ENCODE measurements at regions not wholly inside any gene's neighbourhood (a gene's known extent, or its start where the extent isn't known, plus 50 kb on each side); places are given as distances from the start of the nearest gene placed in this dataset.

DNA sequence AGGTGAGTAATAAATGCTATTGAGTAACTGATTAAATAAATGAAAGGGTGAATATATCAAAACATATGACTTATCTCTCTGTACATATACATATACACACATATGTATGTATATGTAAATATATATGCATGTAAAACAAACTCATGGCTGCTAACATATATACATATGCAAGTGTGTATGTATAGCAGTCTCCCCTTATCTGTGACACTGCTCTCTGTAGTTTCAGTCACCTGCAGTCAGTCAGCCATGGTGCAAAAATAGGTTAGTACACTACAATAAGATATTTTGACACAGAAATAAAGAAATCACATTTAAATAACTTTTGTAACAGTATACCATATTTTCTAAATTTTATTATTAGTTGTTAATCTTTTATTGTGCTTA is 467.4 kb downstream of the EPHA5 start:
- Histone ChIP-seq H3K27ac (no peak overlapping the region), H3K36me3 (no peaks in the 10 kb centered on the region), H3K4me1 (no peaks in the 10 kb centered on the region), H3K4me3 (no peak overlapping the region), H3K27me3 (no peaks in the 10 kb centered on the region), H3K9me3 (no peaks in the 10 kb centered on the region)
- TF ChIP-seq, protein P1, sequence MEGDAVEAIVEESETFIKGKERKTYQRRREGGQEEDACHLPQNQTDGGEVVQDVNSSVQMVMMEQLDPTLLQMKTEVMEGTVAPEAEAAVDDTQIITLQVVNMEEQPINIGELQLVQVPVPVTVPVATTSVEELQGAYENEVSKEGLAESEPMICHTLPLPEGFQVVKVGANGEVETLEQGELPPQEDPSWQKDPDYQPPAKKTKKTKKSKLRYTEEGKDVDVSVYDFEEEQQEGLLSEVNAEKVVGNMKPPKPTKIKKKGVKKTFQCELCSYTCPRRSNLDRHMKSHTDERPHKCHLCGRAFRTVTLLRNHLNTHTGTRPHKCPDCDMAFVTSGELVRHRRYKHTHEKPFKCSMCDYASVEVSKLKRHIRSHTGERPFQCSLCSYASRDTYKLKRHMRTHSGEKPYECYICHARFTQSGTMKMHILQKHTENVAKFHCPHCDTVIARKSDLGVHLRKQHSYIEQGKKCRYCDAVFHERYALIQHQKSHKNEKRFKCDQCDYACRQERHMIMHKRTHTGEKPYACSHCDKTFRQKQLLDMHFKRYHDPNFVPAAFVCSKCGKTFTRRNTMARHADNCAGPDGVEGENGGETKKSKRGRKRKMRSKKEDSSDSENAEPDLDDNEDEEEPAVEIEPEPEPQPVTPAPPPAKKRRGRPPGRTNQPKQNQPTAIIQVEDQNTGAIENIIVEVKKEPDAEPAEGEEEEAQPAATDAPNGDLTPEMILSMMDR (IDR thresholded peaks at IDR 0.05) = no peak
- DNase-seq (ENCODE audit: low spot score in 2 of 2) = no peak
- intact Hi-C loops (cut with DNase I) = no loop called here

DNA sequence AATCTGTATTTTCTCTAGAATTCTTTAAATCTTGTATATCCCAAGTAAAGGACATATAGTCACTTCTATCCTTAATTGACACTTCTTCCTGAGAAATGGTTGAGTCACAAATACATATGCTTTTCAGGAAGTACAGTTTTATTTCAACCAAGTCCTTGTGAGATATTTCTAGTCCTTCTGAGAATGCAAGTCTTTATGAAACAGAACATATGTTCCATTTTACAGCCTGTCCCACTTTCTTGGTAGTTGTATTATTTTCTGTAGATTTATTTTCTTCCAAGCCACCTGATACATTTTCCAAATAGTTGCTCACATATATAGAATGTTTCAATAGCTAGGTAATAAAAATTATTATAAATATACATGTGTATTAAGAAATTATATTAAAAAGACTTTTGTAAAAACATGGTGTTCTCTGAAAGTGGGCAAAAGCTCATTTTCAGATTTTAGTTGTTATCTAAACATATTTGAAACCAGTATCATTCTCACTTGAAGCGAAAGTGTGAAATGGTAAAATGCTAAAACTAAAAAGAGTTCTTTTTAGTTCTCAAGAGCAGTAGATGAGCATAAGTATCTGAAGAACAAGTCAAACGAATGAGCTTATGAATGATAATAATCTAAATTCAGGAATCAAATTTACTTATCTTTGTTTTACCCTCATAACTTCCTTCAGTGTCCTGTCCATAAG is 468.0 kb downstream of the EPHA5 start:
- TF ChIP-seq, protein P1 (IDR thresholded peaks at IDR 0.05) = no peak
- intact Hi-C loops (cut with DNase I) = no loop called here

DNA sequence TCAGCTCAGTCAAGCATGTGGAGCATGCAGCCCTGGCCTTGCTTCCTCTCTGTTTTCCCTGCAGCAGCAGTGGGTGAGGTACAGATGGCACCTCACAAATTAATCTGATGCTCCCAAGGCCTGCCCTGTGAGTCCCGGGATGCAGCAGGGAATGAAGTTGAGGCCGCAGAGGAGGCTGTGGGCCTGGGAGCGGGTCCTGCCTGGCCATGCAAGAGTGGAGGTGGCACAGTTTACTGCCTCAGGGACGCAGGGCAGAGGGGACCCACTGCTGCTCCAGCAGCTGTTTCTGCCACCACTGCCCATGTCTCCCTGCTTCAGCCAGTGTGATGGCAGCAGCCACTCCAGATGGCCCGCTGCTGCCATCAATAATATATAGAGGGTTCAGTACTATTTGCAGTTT is 474.6 kb downstream of the EPHA5 start:
- no peak overlapping the region for H3K4me3 ChIP-seq
- no peak overlapping the region for H3K27ac ChIP-seq
- H3K9me3 ChIP-seq = no peaks in the 10 kb centered on the region
- H3K27me3 ChIP-seq = no peaks in the 10 kb centered on the region
- intact Hi-C loops (cut with DNase I) = no loop called here
- H3K36me3 ChIP-seq = no peaks in the 10 kb centered on the region
- H3K4me1 ChIP-seq = no peaks in the 10 kb centered on the region
- no peak for DNase-seq (ENCODE audit: low spot score in 2 of 2)
- TF ChIP-seq, protein P1 (IDR thresholded peaks at IDR 0.05) = no peak

More for the DNA sequence above, 468.0 kb downstream of the EPHA5 start:
- Histone ChIP-seq H3K27me3 (no peaks in the 10 kb centered on the region), H3K4me1 (no peaks in the 10 kb centered on the region), H3K27ac (no peak overlapping the region), H3K36me3 (no peaks in the 10 kb centered on the region), H3K4me3 (no peak overlapping the region), H3K9me3 (no peaks in the 10 kb centered on the region)
- no peak for DNase-seq (ENCODE audit: low spot score in 2 of 2)

DNA sequence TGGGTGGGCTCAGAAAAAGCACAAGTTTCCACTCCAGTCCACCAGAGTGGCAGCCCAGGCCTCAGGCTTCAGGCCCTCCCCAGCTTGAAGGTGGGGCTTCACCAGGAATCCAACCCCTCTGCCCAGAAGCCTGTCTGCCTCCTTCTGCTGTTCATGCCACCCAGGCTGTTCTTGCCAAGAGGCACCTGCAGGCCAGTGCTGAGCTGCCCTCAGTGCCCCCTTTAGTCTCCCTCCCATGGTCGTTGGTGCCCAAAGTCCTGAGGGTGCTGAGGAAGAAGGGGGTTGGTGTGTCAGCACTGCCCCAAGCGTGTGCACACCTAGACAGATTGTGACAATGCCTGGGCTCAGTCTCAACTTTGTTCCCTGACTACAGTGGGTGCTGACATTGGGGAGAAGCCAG is 475.3 kb downstream of the EPHA5 start:
- TF ChIP-seq, protein P1 (IDR thresholded peaks at IDR 0.05) = no peak
- intact Hi-C loops (cut with DNase I) = no loop called here
- no peaks in the 10 kb centered on the region for H3K27me3 ChIP-seq
- no peak for DNase-seq (ENCODE audit: low spot score in 2 of 2)
- no peak overlapping the region for H3K4me3 ChIP-seq
- no peaks in the 10 kb centered on the region for H3K9me3 ChIP-seq
- H3K36me3 ChIP-seq = no peaks in the 10 kb centered on the region
- no peak overlapping the region for H3K27ac ChIP-seq
- H3K4me1 ChIP-seq = no peaks in the 10 kb centered on the region

DNA sequence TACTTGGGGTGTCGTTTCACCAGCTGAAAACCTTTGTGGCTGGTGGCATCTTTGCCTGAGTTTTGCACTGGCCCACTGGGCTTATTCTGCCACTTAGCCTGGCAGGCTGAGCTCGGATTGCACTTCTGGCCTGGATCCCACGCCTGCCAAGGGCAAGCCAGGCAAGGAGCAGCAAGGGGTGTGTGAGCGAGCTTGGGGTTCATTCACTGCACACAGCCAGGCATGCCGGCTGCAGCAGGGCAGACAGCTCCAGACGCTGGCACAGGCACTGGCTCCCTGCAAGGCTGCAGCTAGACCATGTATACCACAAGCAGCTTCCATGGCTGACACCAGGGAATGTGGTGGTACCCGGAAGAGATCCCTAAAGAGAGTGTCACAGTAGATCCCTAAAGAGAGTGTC is 476.3 kb downstream of the EPHA5 start:
- Histone ChIP-seq H3K36me3 (no peaks in the 10 kb centered on the region), H3K27ac (no peak overlapping the region), H3K27me3 (no peaks in the 10 kb centered on the region), H3K4me1 (no peaks in the 10 kb centered on the region), H3K4me3 (no peak overlapping the region), H3K9me3 (no peaks in the 10 kb centered on the region)
- intact Hi-C loops (cut with DNase I) = no loop called here
- TF ChIP-seq, protein P1 (IDR thresholded peaks at IDR 0.05) = no peak
- DNase-seq (ENCODE audit: low spot score in 2 of 2) = no peak

DNA sequence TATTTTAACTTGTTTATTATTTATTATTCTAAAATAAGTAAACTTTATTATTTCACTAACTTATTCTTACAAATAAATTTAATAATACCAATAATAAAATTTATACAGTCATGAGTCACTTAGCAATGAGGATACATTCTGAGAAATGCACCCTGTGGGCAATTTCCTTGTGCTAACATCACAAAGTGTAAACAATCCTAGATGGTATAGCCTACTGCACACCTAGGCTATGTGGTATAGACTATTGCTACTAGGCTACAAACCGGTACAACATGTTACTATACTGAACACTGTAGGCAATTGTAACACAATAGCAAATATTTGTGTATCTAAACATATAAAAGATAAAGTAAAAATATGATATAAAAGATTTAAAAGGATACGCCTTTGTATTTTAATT is 479.5 kb downstream of the EPHA5 start:
- no peaks in the 10 kb centered on the region for H3K36me3 ChIP-seq
- intact Hi-C loops (cut with DNase I) = no loop called here
- no peak for DNase-seq (ENCODE audit: low spot score in 2 of 2)
- H3K27me3 ChIP-seq = no peaks in the 10 kb centered on the region
- H3K27ac ChIP-seq = no peak overlapping the region
- H3K4me1 ChIP-seq = no peaks in the 10 kb centered on the region
- TF ChIP-seq, protein P1 (IDR thresholded peaks at IDR 0.05) = no peak
- H3K4me3 ChIP-seq = no peak overlapping the region
- H3K9me3 ChIP-seq = no peaks in the 10 kb centered on the region

Data from ascending aorta (tissue), 2 donors.